K562 (cell line): ENCODE measurements at regions not wholly inside any gene's neighbourhood (a gene's known extent, or its start where the extent isn't known, plus 50 kb on each side); places are given as distances from the start of the nearest gene placed in this dataset.

Experiments used
- ATAC-seq: fragments of 200-7000 bp; cut with Tn5 transposase; 3 replicates; pipeline ENCODE4 v1.9.1; 2020; ENCODE audit warnings: moderate library complexity
- BruUV-seq: library from RNA; stranded (reverse); fragments of 400-500 nt; replicated peaks from 2 replicates; lab custom pipeline; 2021; lab: Mats Ljungman, UMichigan
- CTCF ChIA-PET: fragments of 300-600 bp; formaldehyde crosslinking; extraction: SDS; loops from one replicate; lab custom pipeline; 2021; ENCODE audit warnings: low intra/inter-chr PET ratio; lab: Yijun Ruan, JAX
- POLR2A ChIA-PET: fragments of 300-600, 350-650 bp; sonication (Branson Sonifier 250); formaldehyde crosslinking; extraction: SDS; loops from one replicate; lab custom pipeline; 2021; ENCODE audit warnings: antibody characterized with exemption, inconsistent platforms; lab: Yijun Ruan, JAX
- DNase-seq, 4 experiments: peaks; one replicate each; pipeline versions ENCODE4 v3.0.0 to v3.0.0-alpha.2; 2011 to 2018; ENCODE audit warnings: low spot score in 3 of 4, mixed read lengths in 3 of 4; ENCODE audit errors: extremely low read depth in 1 of 4
- FAIRE-seq: peaks from 2 replicates; lab custom pipeline; 2011; peaks lifted over from hg19 to GRCh38; lab: Jason Lieb, UNC
- H2AFZ ChIP-seq: 2 replicates; pipeline ENCODE4 v1.6.0; 2011; ENCODE audit warnings: low read depth, low read length, control low read depth, inconsistent platforms
- H3K27ac ChIP-seq: fragments of 200-600 bp; 3 replicates; pipeline ENCODE4 v1.8.0; 2011; ENCODE audit warnings: low read depth, mild to moderate bottlenecking, control low read depth, inconsistent platforms, low read length, moderate library complexity, mixed read lengths; ENCODE audit errors: extremely low read depth
- H3K27me3 ChIP-seq, 2 experiments: fragments of 300-600 bp in 1 of 2; 2 replicates in 1 of 2; 3 replicates in 1 of 2; pipeline versions ENCODE4 v1.6.0 to v1.8.0; 2011; ENCODE audit warnings: inconsistent platforms in 2 of 2, low read length in 2 of 2, mild to moderate bottlenecking in 1 of 2, mixed read lengths in 1 of 2, moderate library complexity in 1 of 2; ENCODE audit not compliant: control insufficient read depth in 2 of 2, insufficient read depth in 2 of 2
- H3K36me3 ChIP-seq: fragments of 300-600 bp; 3 replicates; pipeline ENCODE4 v1.8.0; 2011; ENCODE audit warnings: mild to moderate bottlenecking, low read length, inconsistent platforms; ENCODE audit not compliant: control insufficient read depth, insufficient read depth
- H3K4me1 ChIP-seq, 2 experiments: fragments of 200-600 bp in 1 of 2; replicated peaks in 1 of 2; 2 replicates in 1 of 2; 3 replicates in 1 of 2; pipeline versions ENCODE4 v1.5.1 to v1.8.0; 2011; ENCODE audit warnings: inconsistent platforms in 2 of 2, low read length in 2 of 2, mild to moderate bottlenecking in 1 of 2, mixed read lengths in 1 of 2, moderate library complexity in 1 of 2; ENCODE audit not compliant: control insufficient read depth in 2 of 2, insufficient read depth in 2 of 2
- H3K4me2 ChIP-seq: 2 replicates; pipeline ENCODE4 v1.6.1; 2011; ENCODE audit warnings: low read length, control low read depth, inconsistent platforms, mixed read lengths; ENCODE audit not compliant: insufficient read depth
- H3K4me3 ChIP-seq: fragments of 200-600 bp; sonication (generic), shearing (Covaris generic); 2 replicates; pipeline ENCODE4 v1.5.1; 2016; ENCODE audit warnings: control low read depth, inconsistent platforms
- H3K79me2 ChIP-seq: fragments of 200-600 bp; 3 replicates; pipeline ENCODE4 v1.8.0; 2011; ENCODE audit warnings: low read length, inconsistent platforms; ENCODE audit not compliant: control insufficient read depth, insufficient read depth
- H3K9ac ChIP-seq, 2 experiments: 2 replicates each; pipeline versions ENCODE4 v1.6.0 to v1.6.1; 2011; ENCODE audit warnings: low read depth in 2 of 2, low read length in 2 of 2, control low read depth in 1 of 2, inconsistent platforms in 1 of 2, mild to moderate bottlenecking in 1 of 2, mixed read lengths in 1 of 2; ENCODE audit not compliant: insufficient read depth in 1 of 2
- H3K9me1 ChIP-seq: one replicate; pipeline ENCODE4 v1.6.0; 2011; ENCODE audit warnings: inconsistent platforms, mild to moderate bottlenecking, low read length, moderate library complexity; ENCODE audit not compliant: control insufficient read depth, insufficient read depth
- H3K9me3 ChIP-seq: replicated peaks from 2 replicates; pipeline ENCODE4 v1.5.1; 2011; ENCODE audit warnings: low read depth, low read length, inconsistent platforms; ENCODE audit not compliant: control insufficient read depth, insufficient read depth
- H4K20me1 ChIP-seq: replicated peaks from 2 replicates; pipeline ENCODE4 v1.6.1; 2011; ENCODE audit warnings: low read length, inconsistent platforms, mixed read lengths; ENCODE audit not compliant: control insufficient read depth, insufficient read depth
- ARHGAP35 ChIP-seq: fragments of 450-650 bp; IDR thresholded peaks from 2 replicates; pipeline ENCODE4 v1.6.1; 2018; ENCODE audit not compliant: partially characterized antibody
- FUS ChIP-seq: fragments of 200-400 bp; formaldehyde crosslinking; optimal IDR thresholded peaks from 2 replicates; pipeline ENCODE3; 2017; ENCODE audit warnings: low read depth, low read length
- GTF2F1 ChIP-seq: IDR thresholded peaks from 2 replicates; pipeline ENCODE4 v1.6.1; 2011; ENCODE audit warnings: low read depth, low read length, improper control_type of control experiment
- HEY1 ChIP-seq: fragments of 250-450 bp; sonication (Bioruptor Pico); IDR thresholded peaks from 2 replicates; pipeline ENCODE4 v1.5.0; 2020; ENCODE audit warnings: mild to moderate bottlenecking, moderate library complexity, borderline replicate concordance
- OTX1 ChIP-seq: fragments of 450-650 bp; formaldehyde crosslinking; IDR thresholded peaks from 2 replicates; pipeline ENCODE4 v1.4.0; 2022; ENCODE audit warnings: mild to moderate bottlenecking
- RBM17 ChIP-seq: fragments of 200-400 bp; formaldehyde crosslinking; IDR thresholded peaks from 2 replicates; pipeline ENCODE4 v1.6.1; 2017; ENCODE audit warnings: low read depth, mild to moderate bottlenecking, low read length, borderline replicate concordance
- RFX1 ChIP-seq: fragments of 450-650 bp; IDR thresholded peaks from 2 replicates; pipeline ENCODE4 v1.6.1; 2016; ENCODE audit warnings: mild to moderate bottlenecking, moderate library complexity
- TRIM28 ChIP-seq: fragments of 450-650 bp; IDR thresholded peaks from 2 replicates; pipeline ENCODE4 v1.6.1; 2017
- WGBS: fragments of 100-300 bp; shearing (Covaris generic); methylation state at CpG from one replicate; pipeline ENCODE4 v1.1.6; 2016; ENCODE audit warnings: low coverage, mixed read lengths; ENCODE audit not compliant: insufficient coverage; ENCODE audit errors: missing lambda C conversion rate; 5-methylcytosine and 5-hydroxymethylcytosine counted together
- in situ Hi-C: fragments of 300-500 bp; cut with MboI; formaldehyde crosslinking; loops from 4 replicates; pipeline ENCODE4 v1.15.0; 2018; ENCODE audit warnings: inconsistent platforms, mixed read lengths
- intact Hi-C: fragments of 100-400 bp; cut with micrococcal nuclease; formaldehyde crosslinking; loops from 2 replicates; pipeline ENCODE4 v1.14.2; 2022
- TF ChIP-seq, protein P1 (sequence below): fragments of 250-450 bp; sonication (Bioruptor Pico); IDR thresholded peaks from 2 replicates; pipeline ENCODE4 v1.4.0; 2020
- TF ChIP-seq, protein P2 (sequence below): IDR thresholded peaks from 2 replicates; pipeline ENCODE4 v1.6.1; 2011; ENCODE audit warnings: borderline replicate concordance, low read depth, mild to moderate bottlenecking, moderate library complexity, low read length; ENCODE audit not compliant: insufficient read depth, poor library complexity, severe bottlenecking
- TF ChIP-seq, protein P3 (sequence below): fragments of 250-450 bp; sonication (Bioruptor Pico); IDR thresholded peaks from 2 replicates; pipeline ENCODE4 v1.8.0; 2022; ENCODE audit warnings: moderate library complexity, mild to moderate bottlenecking, inconsistent platforms

DNA sequence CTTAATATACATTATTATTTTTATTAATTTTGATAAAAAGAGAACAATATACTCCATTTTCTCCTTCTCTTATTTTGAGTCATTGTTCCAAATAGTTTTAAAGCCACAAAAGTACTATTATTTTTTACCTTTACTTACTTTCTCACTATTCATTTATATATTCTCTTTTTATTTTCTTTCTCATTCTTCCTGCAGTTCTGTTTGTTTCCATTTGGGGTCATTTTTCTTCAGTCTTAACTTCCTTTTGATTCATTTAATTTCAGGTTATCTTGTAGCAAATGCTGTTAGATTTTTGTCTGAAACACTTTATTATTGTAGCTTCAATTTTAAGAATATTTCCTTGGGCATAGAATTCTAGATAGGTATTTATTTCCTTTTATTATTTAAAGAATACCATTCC is 438.6 kb upstream of the EPHA5 start (continued):
- TF ChIP-seq, protein P1, sequence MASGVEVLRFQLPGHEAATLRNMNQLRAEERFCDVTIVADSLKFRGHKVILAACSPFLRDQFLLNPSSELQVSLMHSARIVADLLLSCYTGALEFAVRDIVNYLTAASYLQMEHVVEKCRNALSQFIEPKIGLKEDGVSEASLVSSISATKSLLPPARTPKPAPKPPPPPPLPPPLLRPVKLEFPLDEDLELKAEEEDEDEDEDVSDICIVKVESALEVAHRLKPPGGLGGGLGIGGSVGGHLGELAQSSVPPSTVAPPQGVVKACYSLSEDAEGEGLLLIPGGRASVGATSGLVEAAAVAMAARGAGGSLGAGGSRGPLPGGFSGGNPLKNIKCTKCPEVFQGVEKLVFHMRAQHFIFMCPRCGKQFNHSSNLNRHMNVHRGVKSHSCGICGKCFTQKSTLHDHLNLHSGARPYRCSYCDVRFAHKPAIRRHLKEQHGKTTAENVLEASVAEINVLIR = no peak
- TF ChIP-seq HEY1 (CRISPR knock-in tag) = no peak
- TF ChIP-seq RBM17 = no peak
- no peak for TF ChIP-seq GTF2F1

DNA sequence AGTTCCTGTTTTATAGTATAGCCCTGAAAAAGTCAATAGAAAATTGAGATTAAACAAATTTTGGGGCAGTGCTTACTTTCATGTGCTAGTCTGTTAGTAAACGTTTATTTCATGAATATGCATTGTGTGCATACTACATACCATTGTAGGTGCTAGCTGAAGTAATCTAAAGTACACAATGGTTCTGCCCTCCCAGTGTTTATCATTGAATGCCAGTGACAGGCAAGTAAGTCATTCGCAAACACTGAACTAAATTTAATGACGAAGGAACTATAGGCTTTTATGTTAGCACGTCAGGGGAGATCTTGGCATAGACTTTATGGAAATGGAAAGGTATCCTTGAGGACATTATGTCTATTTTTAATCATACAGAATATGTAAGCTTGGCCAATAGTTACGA is 426.9 kb upstream of the EPHA5 start:
- Histone ChIP-seq H3K79me2 (no peaks in the 10 kb centered on the region), H3K27me3 (no peaks in the 10 kb centered on the region), H3K4me3 (no peak overlapping the region), H3K4me1 (no peaks in the 10 kb centered on the region), H3K9me3 (no peaks in the 10 kb centered on the region), H3K36me3 (no peaks in the 10 kb centered on the region), H3K9me1 (no peaks in the 10 kb centered on the region), H3K9ac (no peak overlapping the region), H3K4me2 (no peak overlapping the region), H3K27ac (no peak overlapping the region), H4K20me1 (no peaks in the 10 kb centered on the region), H2AFZ (no peak overlapping the region)
- DNase-seq (no peak), ATAC-seq (no peak), FAIRE-seq (no peak)
- 0% methylated on average over 4 of the region's 5 CpGs for WGBS
- in situ Hi-C loops (no loop called here), intact Hi-C loops (no loop called here)
- ChIA-PET CTCF (no interaction called here), POLR2A (no interaction called here)
- BruUV-seq = no TSS peak
- TF ChIP-seq OTX1 (CRISPR knock-in tag) = no peak
- TF ChIP-seq, protein P2, sequence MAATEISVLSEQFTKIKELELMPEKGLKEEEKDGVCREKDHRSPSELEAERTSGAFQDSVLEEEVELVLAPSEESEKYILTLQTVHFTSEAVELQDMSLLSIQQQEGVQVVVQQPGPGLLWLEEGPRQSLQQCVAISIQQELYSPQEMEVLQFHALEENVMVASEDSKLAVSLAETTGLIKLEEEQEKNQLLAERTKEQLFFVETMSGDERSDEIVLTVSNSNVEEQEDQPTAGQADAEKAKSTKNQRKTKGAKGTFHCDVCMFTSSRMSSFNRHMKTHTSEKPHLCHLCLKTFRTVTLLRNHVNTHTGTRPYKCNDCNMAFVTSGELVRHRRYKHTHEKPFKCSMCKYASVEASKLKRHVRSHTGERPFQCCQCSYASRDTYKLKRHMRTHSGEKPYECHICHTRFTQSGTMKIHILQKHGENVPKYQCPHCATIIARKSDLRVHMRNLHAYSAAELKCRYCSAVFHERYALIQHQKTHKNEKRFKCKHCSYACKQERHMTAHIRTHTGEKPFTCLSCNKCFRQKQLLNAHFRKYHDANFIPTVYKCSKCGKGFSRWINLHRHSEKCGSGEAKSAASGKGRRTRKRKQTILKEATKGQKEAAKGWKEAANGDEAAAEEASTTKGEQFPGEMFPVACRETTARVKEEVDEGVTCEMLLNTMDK = no peak
- TF ChIP-seq ARHGAP35 = no peak
- TF ChIP-seq TRIM28 = no peak
- TF ChIP-seq FUS = no peak
- no peak for TF ChIP-seq RFX1
- TF ChIP-seq, protein P3, sequence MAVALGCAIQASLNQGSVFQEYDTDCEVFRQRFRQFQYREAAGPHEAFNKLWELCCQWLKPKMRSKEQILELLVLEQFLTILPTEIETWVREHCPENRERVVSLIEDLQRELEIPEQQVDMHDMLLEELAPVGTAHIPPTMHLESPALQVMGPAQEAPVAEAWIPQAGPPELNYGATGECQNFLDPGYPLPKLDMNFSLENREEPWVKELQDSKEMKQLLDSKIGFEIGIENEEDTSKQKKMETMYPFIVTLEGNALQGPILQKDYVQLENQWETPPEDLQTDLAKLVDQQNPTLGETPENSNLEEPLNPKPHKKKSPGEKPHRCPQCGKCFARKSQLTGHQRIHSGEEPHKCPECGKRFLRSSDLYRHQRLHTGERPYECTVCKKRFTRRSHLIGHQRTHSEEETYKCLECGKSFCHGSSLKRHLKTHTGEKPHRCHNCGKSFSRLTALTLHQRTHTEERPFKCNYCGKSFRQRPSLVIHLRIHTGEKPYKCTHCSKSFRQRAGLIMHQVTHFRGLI (CRISPR knock-in tag) = no peak
